Fibroblast of gingiva (primary cell): ENCODE measurements at regions not wholly inside any gene's neighbourhood (a gene's known extent, or its start where the extent isn't known, plus 50 kb on each side); places are given as distances from the start of the nearest gene placed in this dataset.
"Not testable (repeated sequence)": the region's sequence is repeated elsewhere in the genome, so short reads cannot be mapped to it uniquely, and the experiment has no call there.

Experiments
- DNase-seq: peaks from one replicate; pipeline ENCODE4 v3.0.0-alpha.2; 2011; ENCODE audit warnings: low read depth

- no peak for DNase-seq
Observed at GRCh38 chr1:244106837-244107493, 55.9 kb downstream of the ZBTB18 start.

GRCh38 chr1:244111027-244111426 is 59.9 kb downstream of the ZBTB18 start:
- no peak for DNase-seq

- DNase-seq = no peak
Observed at GRCh38 chr1:244112041-244112440, 61.0 kb downstream of the ZBTB18 start.

- peak; percentile 61 for DNase-seq
Observed at GRCh38 chr1:244112636-244113035, 61.6 kb downstream of the ZBTB18 start.

- no peak for DNase-seq
Observed at GRCh38 chr1:244113532-244114320, 62.6 kb downstream of the ZBTB18 start.

- DNase-seq = no peak
Observed at GRCh38 chr1:244114892-244115291, 63.8 kb downstream of the ZBTB18 start.

GRCh38 chr1:244116946-244117345 is 65.9 kb downstream of the ZBTB18 start:
- no peak for DNase-seq

GRCh38 chr1:244118109-244118761 is 67.2 kb downstream of the ZBTB18 start:
- DNase-seq = no peak

GRCh38 chr1:244128591-244129383 is 77.7 kb downstream of the ZBTB18 start:
- no peak for DNase-seq

- no peak for DNase-seq
Observed at GRCh38 chr1:244137276-244137675, 86.2 kb downstream of the ZBTB18 start.

- no peak for DNase-seq
Observed at GRCh38 chr1:244137725-244138124, 86.6 kb downstream of the ZBTB18 start.

- no peak for DNase-seq
Observed at GRCh38 chr1:244138399-244138798, 87.3 kb downstream of the ZBTB18 start.

GRCh38 chr1:244139655-244140054 is 88.6 kb downstream of the ZBTB18 start:
- no peak for DNase-seq

- no peak for DNase-seq
Observed at GRCh38 chr1:244140420-244140819, 89.3 kb downstream of the ZBTB18 start.

GRCh38 chr1:244144053-244144452 is 93.0 kb downstream of the ZBTB18 start:
- DNase-seq = no peak

- no peak for DNase-seq
Observed at GRCh38 chr1:244150071-244150470, 99.0 kb downstream of the ZBTB18 start.

GRCh38 chr1:244150665-244151064 is 99.6 kb downstream of the ZBTB18 start:
- no peak for DNase-seq

- no peak for DNase-seq
Observed at GRCh38 chr1:244151537-244151936, 100.5 kb downstream of the ZBTB18 start.

GRCh38 chr1:244154508-244154871 is 103.4 kb downstream of the ZBTB18 start:
- no peak for DNase-seq

- DNase-seq = no peak
Observed at GRCh38 chr1:244154872-244155531, 103.9 kb downstream of the ZBTB18 start.

GRCh38 chr1:244155661-244156060 is 104.6 kb downstream of the ZBTB18 start:
- DNase-seq = no peak

- DNase-seq = not testable (repeated sequence)
Observed at GRCh38 chr1:244156617-244157016, 105.5 kb downstream of the ZBTB18 start.
